OCI-LY3 (cell line): ENCODE measurements at regions not wholly inside any gene's neighbourhood (a gene's known extent, or its start where the extent isn't known, plus 50 kb on each side); places are given as distances from the start of the nearest gene placed in this dataset.

Experiments
- EZH2phosphoT487 ChIP-seq: fragments of 200-600 bp; shearing (Covaris generic); IDR thresholded peaks from 2 replicates; pipeline ENCODE4 v1.6.1; 2018; ENCODE audit warnings: antibody characterized with exemption, mixed run types, low read depth
- TF ChIP-seq, protein P1 (sequence below): fragments of 200-600, 300-600 bp; sonication (generic); IDR thresholded peaks from 2 replicates; pipeline ENCODE4 v1.5.1; 2014; ENCODE audit warnings: antibody characterized with exemption, low read length, low read depth

DNA sequence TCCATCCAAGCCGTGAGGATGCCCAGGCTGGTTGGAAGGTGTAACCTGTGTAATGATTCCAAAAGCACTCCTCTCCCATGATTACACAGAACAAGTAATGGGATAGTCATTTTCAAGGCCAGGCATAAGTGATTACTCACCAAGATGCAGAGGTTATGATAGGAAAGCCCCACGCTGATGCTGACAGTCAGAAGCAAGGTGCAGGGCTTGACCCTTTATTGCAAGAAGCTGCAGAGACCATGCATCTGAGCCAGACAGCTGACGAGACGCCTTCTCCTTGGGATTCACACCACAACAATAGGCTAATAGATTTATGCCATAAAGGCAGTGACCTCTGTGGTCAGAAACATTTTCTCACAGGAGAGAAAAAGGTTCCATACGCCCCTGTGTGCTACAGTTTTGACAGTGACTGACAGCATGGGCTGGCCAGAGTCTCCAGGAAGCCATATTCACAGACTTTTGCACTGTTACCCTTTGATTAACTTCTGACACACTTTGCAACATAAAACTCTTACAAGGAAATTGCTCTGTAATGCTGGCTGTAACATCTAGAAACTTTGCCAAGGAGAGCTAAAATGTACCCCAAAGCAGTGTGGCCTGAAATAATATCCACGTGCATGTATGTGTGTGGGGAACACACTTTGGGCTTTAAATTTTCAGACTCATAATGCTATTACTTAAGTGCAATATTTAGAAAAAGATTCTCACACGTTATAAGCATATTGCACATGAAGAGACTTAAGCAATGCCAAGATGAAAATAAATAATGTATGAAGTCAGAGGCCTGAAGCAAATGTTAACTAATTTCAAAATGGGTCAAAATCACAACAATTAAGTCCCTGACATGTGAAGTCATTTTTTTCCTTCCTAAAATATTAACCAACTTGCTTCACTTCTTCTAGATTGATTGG is 1079.0 kb upstream of the TENM4 start:
- TF ChIP-seq, protein P1, sequence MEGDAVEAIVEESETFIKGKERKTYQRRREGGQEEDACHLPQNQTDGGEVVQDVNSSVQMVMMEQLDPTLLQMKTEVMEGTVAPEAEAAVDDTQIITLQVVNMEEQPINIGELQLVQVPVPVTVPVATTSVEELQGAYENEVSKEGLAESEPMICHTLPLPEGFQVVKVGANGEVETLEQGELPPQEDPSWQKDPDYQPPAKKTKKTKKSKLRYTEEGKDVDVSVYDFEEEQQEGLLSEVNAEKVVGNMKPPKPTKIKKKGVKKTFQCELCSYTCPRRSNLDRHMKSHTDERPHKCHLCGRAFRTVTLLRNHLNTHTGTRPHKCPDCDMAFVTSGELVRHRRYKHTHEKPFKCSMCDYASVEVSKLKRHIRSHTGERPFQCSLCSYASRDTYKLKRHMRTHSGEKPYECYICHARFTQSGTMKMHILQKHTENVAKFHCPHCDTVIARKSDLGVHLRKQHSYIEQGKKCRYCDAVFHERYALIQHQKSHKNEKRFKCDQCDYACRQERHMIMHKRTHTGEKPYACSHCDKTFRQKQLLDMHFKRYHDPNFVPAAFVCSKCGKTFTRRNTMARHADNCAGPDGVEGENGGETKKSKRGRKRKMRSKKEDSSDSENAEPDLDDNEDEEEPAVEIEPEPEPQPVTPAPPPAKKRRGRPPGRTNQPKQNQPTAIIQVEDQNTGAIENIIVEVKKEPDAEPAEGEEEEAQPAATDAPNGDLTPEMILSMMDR: no peak
- no peak for TF ChIP-seq EZH2phosphoT487
